H9 (cell line): ENCODE measurements at regions not wholly inside any gene's neighbourhood (a gene's known extent, or its start where the extent isn't known, plus 50 kb on each side); places are given as distances from the start of the nearest gene placed in this dataset.
A peak's percentile ranks its signal among the peaks of the same experiment; 100 is the strongest.

Source experiments
- DNase-seq: peaks from one replicate; pipeline ENCODE4 v3.0.0-alpha.2; 2017
- H2AFZ ChIP-seq: one replicate; pipeline ENCODE4 v1.6.1; 2013; ENCODE audit warnings: mild to moderate bottlenecking, low read length, control low read depth, moderate library complexity
- H2AK5ac ChIP-seq: 2 replicates; pipeline ENCODE4 v1.6.1; 2013; ENCODE audit warnings: low read length, control low read depth, mixed read lengths; ENCODE audit not compliant: insufficient read length
- H2BK120ac ChIP-seq: one replicate; pipeline ENCODE4 v1.6.1; 2013; ENCODE audit warnings: low read depth, mild to moderate bottlenecking, low read length, control low read depth, inconsistent platforms; ENCODE audit not compliant: poor library complexity, severe bottlenecking
- H2BK12ac ChIP-seq: 2 replicates; pipeline ENCODE4 v1.6.1; 2013; ENCODE audit warnings: low read length, control low read depth, mixed read lengths, low read depth; ENCODE audit not compliant: insufficient read length
- H2BK15ac ChIP-seq: 2 replicates; pipeline ENCODE4 v1.6.1; 2013; ENCODE audit warnings: low read depth, low read length, control low read depth
- H2BK20ac ChIP-seq: one replicate; pipeline ENCODE4 v1.6.1; 2013; ENCODE audit warnings: low read depth, mild to moderate bottlenecking, low read length, control low read depth, inconsistent platforms; ENCODE audit not compliant: poor library complexity, severe bottlenecking
- H2BK5ac ChIP-seq: 2 replicates; pipeline ENCODE4 v1.6.1; 2013; ENCODE audit warnings: low read length, control low read depth, mixed read lengths; ENCODE audit not compliant: insufficient read length
- H3K14ac ChIP-seq: 2 replicates; pipeline ENCODE4 v1.6.1; 2013; ENCODE audit warnings: low read length, control low read depth; ENCODE audit not compliant: insufficient read depth
- H3K18ac ChIP-seq: 2 replicates; pipeline ENCODE4 v1.6.1; 2013; ENCODE audit warnings: low read depth, mild to moderate bottlenecking, mixed read lengths, low read length, control low read depth; ENCODE audit not compliant: insufficient read length
- H3K23ac ChIP-seq: 2 replicates; pipeline ENCODE4 v1.6.1; 2013; ENCODE audit warnings: low read length, control low read depth, mixed read lengths, low read depth; ENCODE audit not compliant: insufficient read length
- H3K23me2 ChIP-seq: 2 replicates; pipeline ENCODE4 v1.6.1; 2013; ENCODE audit warnings: low read depth, mild to moderate bottlenecking, mixed read lengths, low read length, control low read depth; ENCODE audit not compliant: insufficient read length, poor library complexity, severe bottlenecking
- H3K27ac ChIP-seq: 2 replicates; pipeline ENCODE4 v1.5.1; 2013; ENCODE audit warnings: low read length, control low read depth, mixed read lengths, low read depth; ENCODE audit not compliant: insufficient read length
- H3K27me3 ChIP-seq: 2 replicates; pipeline ENCODE4 v1.6.1; 2013; ENCODE audit warnings: low read length, control low read depth, inconsistent platforms; ENCODE audit not compliant: insufficient read depth
- H3K4ac ChIP-seq: 2 replicates; pipeline ENCODE4 v1.6.1; 2013; ENCODE audit warnings: low read depth, mild to moderate bottlenecking, control low read depth, inconsistent platforms, low read length, moderate library complexity
- H3K4me1 ChIP-seq: 2 replicates; pipeline ENCODE4 v1.6.1; 2013; ENCODE audit warnings: low read length, control low read depth, inconsistent platforms; ENCODE audit not compliant: insufficient read depth
- H3K4me2 ChIP-seq: 2 replicates; pipeline ENCODE4 v1.6.1; 2013; ENCODE audit warnings: low read length, control low read depth, mixed read lengths; ENCODE audit not compliant: insufficient read length, insufficient read depth
- H3K56ac ChIP-seq: 2 replicates; pipeline ENCODE4 v1.6.1; 2013; ENCODE audit warnings: low read depth, mild to moderate bottlenecking, mixed read lengths, low read length, control low read depth; ENCODE audit not compliant: insufficient read length
- H3K79me1 ChIP-seq: 2 replicates; pipeline ENCODE4 v1.6.1; 2013; ENCODE audit warnings: low read depth, mild to moderate bottlenecking, moderate library complexity, low read length, control low read depth, inconsistent platforms; ENCODE audit not compliant: insufficient read depth, poor library complexity, severe bottlenecking
- H3K79me2 ChIP-seq: 2 replicates; pipeline ENCODE4 v1.6.1; 2013; ENCODE audit warnings: low read length, control low read depth, inconsistent platforms; ENCODE audit not compliant: insufficient read depth
- H3K9ac ChIP-seq: 2 replicates; pipeline ENCODE4 v1.6.1; 2013; ENCODE audit warnings: low read length, control low read depth, mixed read lengths; ENCODE audit not compliant: insufficient read length; ENCODE audit errors: extremely low read depth
- H3K9me3 ChIP-seq: one replicate; pipeline ENCODE4 v1.6.1; 2013; ENCODE audit warnings: low read depth, low read length, inconsistent platforms; ENCODE audit not compliant: control insufficient read depth
- H3T11ph ChIP-seq: one replicate; pipeline ENCODE4 v1.6.1; 2013; ENCODE audit warnings: mild to moderate bottlenecking, low read length, control low read depth, inconsistent platforms
- H4K20me1 ChIP-seq: one replicate; pipeline ENCODE4 v1.6.1; 2013; ENCODE audit not compliant: control insufficient read depth, insufficient read length, insufficient read depth
- H4K5ac ChIP-seq: 2 replicates; pipeline ENCODE4 v1.6.1; 2013; ENCODE audit warnings: low read depth, mild to moderate bottlenecking, mixed read lengths, low read length, control low read depth; ENCODE audit not compliant: insufficient read length
- H4K8ac ChIP-seq: replicated peaks from 2 replicates; pipeline ENCODE4 v1.6.1; 2013; ENCODE audit warnings: low read length, control low read depth, mixed read lengths, low read depth; ENCODE audit not compliant: insufficient read length
- H4K91ac ChIP-seq: 2 replicates; pipeline ENCODE4 v1.6.1; 2013; ENCODE audit warnings: low read depth, mild to moderate bottlenecking, moderate library complexity, mixed read lengths, low read length, control low read depth; ENCODE audit not compliant: insufficient read length
- H3K27ac Mint-ChIP-seq, 3 experiments: 2 replicates in 2 of 3; 3 replicates in 1 of 3; pipeline ENCODE4 v1.8.0; 2020 to 2021; ENCODE audit warnings: mixed read lengths in 3 of 3, mild to moderate bottlenecking in 1 of 3, moderate library complexity in 1 of 3
- H3K27me3 Mint-ChIP-seq: 2 replicates; pipeline ENCODE4 v1.8.0; 2021; ENCODE audit warnings: low read depth, mild to moderate bottlenecking, moderate library complexity, mixed read lengths
- H3K36me3 Mint-ChIP-seq, 3 experiments: 2 replicates in 2 of 3; 3 replicates in 1 of 3; pipeline ENCODE4 v1.8.0; 2020 to 2021; ENCODE audit warnings: low read depth in 3 of 3, mixed read lengths in 3 of 3; ENCODE audit not compliant: insufficient read depth in 1 of 3
- H3K4me1 Mint-ChIP-seq, 2 experiments: 2 replicates each; pipeline ENCODE4 v1.8.0; 2020; ENCODE audit warnings: mixed read lengths in 2 of 2
- H3K4me3 Mint-ChIP-seq, 2 experiments: 2 replicates in 1 of 2; 3 replicates in 1 of 2; pipeline ENCODE4 v1.8.0; 2020 to 2021; ENCODE audit warnings: mild to moderate bottlenecking in 2 of 2, mixed read lengths in 2 of 2, moderate library complexity in 1 of 2
- H3K9me3 Mint-ChIP-seq, 2 experiments: 2 replicates in 1 of 2; 3 replicates in 1 of 2; pipeline ENCODE4 v1.8.0; 2020; ENCODE audit warnings: mild to moderate bottlenecking in 2 of 2, mixed read lengths in 2 of 2, moderate library complexity in 1 of 2
- WGBS: extraction: QIAGEN DNeasy Blood & Tissue Kit; methylation state at CpG from one replicate; pipeline ENCODE4 v1.1.7; 2013; ENCODE audit warnings: missing lambda C conversion rate, low lambda C conversion rate, mixed read lengths; ENCODE audit not compliant: insufficient read length; ENCODE audit errors: extremely low coverage; 5-methylcytosine and 5-hydroxymethylcytosine counted together
- TF ChIP-seq, protein P1 (sequence below): fragments of 200-600 bp; sonication (generic); conservative IDR thresholded peaks from 3 replicates; pipeline ENCODE4 v1.8.0; 2021; ENCODE audit warnings: antibody characterized with exemption, mild to moderate bottlenecking

DNA sequence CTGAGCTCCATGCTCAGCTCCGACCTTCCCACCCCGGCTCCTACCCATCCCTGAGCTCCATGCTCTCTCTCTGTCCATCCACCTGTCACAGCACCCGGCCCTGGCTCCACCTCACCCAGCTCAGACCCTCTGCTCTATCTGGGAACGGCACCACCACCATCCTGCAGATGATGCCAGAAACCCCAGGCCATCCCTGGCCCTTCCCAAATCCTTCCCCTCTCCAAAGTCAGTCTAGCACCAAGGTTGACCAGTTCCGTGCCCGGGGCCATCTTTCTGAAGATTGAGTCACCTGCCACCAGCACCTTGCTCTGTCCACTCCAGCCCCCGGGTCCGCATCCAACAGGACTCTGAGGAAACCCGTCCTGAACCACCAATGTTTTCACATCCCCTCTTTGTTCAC, 969.6 kb downstream of the BRD1 start:
- no CpG with 5 or more reads among the region's 9 CpGs for WGBS
- Histone ChIP-seq H4K5ac (no peak overlapping the region), H3K4me2 (no peak overlapping the region), H3K56ac (no peak overlapping the region), H3K79me2 (no peaks in the 10 kb centered on the region), H2BK12ac (no peak overlapping the region), H2BK20ac (no peak overlapping the region), H3K9ac (no peak overlapping the region), H3K18ac (no peak overlapping the region), H2BK5ac (no peak overlapping the region), H2BK15ac (no peak overlapping the region), H4K20me1 (no peaks in the 10 kb centered on the region), H3K9me3 (no peaks in the 10 kb centered on the region), H4K91ac (no peak overlapping the region), H3K14ac (no peak overlapping the region), H3K23me2 (no peaks in the 10 kb centered on the region), H3K27me3 (no peaks in the 10 kb centered on the region), H3T11ph (no peak overlapping the region), H4K8ac (no peak overlapping the region), H3K4ac (no peak overlapping the region), H2BK120ac (no peak overlapping the region), H3K23ac (no peak overlapping the region), H3K4me1 (no peaks in the 10 kb centered on the region), H2AK5ac (no peak overlapping the region), H3K27ac (no peak overlapping the region), H2AFZ (no peak overlapping the region), H3K79me1 (no peaks in the 10 kb centered on the region)
- TF ChIP-seq, protein P1, sequence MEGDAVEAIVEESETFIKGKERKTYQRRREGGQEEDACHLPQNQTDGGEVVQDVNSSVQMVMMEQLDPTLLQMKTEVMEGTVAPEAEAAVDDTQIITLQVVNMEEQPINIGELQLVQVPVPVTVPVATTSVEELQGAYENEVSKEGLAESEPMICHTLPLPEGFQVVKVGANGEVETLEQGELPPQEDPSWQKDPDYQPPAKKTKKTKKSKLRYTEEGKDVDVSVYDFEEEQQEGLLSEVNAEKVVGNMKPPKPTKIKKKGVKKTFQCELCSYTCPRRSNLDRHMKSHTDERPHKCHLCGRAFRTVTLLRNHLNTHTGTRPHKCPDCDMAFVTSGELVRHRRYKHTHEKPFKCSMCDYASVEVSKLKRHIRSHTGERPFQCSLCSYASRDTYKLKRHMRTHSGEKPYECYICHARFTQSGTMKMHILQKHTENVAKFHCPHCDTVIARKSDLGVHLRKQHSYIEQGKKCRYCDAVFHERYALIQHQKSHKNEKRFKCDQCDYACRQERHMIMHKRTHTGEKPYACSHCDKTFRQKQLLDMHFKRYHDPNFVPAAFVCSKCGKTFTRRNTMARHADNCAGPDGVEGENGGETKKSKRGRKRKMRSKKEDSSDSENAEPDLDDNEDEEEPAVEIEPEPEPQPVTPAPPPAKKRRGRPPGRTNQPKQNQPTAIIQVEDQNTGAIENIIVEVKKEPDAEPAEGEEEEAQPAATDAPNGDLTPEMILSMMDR = no peak
- DNase-seq = peak; percentile 5
- H3K27me3 Mint-ChIP-seq = peaks cover 35% of the 10 kb centered on the region
- H3K9me3 Mint-ChIP-seq = peaks cover 11 to 12% of the 10 kb centered on the region in 2 experiments; a peak in 3 of 5 replicates
- H3K4me3 Mint-ChIP-seq = no peak overlapping the region
- H3K36me3 Mint-ChIP-seq = peaks cover 0 to 3% (median 0%) of the 10 kb centered on the region in 3 experiments; a peak in 3 of 7 replicates
- H3K4me1 Mint-ChIP-seq = peaks cover 0 to 4% of the 10 kb centered on the region in 2 experiments; a peak in 1 of 4 replicates
- peak overlapping the region in 1 of 3 experiments; percentile 44; a peak in 1 of 7 replicates for H3K27ac Mint-ChIP-seq
